H9 (cell line): ENCODE measurements at regions not wholly inside any gene's neighbourhood (a gene's known extent, or its start where the extent isn't known, plus 50 kb on each side); places are given as distances from the start of the nearest gene placed in this dataset.

Experiments
- DNase-seq: peaks from one replicate; pipeline ENCODE4 v3.0.0-alpha.2; 2017
- H2AFZ ChIP-seq: one replicate; pipeline ENCODE4 v1.6.1; 2013; ENCODE audit warnings: mild to moderate bottlenecking, low read length, control low read depth, moderate library complexity
- H2AK5ac ChIP-seq: 2 replicates; pipeline ENCODE4 v1.6.1; 2013; ENCODE audit warnings: low read length, control low read depth, mixed read lengths; ENCODE audit not compliant: insufficient read length
- H2BK120ac ChIP-seq: one replicate; pipeline ENCODE4 v1.6.1; 2013; ENCODE audit warnings: low read depth, mild to moderate bottlenecking, low read length, control low read depth, inconsistent platforms; ENCODE audit not compliant: poor library complexity, severe bottlenecking
- H2BK12ac ChIP-seq: 2 replicates; pipeline ENCODE4 v1.6.1; 2013; ENCODE audit warnings: low read length, control low read depth, mixed read lengths, low read depth; ENCODE audit not compliant: insufficient read length
- H2BK15ac ChIP-seq: 2 replicates; pipeline ENCODE4 v1.6.1; 2013; ENCODE audit warnings: low read depth, low read length, control low read depth
- H2BK20ac ChIP-seq: one replicate; pipeline ENCODE4 v1.6.1; 2013; ENCODE audit warnings: low read depth, mild to moderate bottlenecking, low read length, control low read depth, inconsistent platforms; ENCODE audit not compliant: poor library complexity, severe bottlenecking
- H2BK5ac ChIP-seq: 2 replicates; pipeline ENCODE4 v1.6.1; 2013; ENCODE audit warnings: low read length, control low read depth, mixed read lengths; ENCODE audit not compliant: insufficient read length
- H3K14ac ChIP-seq: 2 replicates; pipeline ENCODE4 v1.6.1; 2013; ENCODE audit warnings: low read length, control low read depth; ENCODE audit not compliant: insufficient read depth
- H3K18ac ChIP-seq: 2 replicates; pipeline ENCODE4 v1.6.1; 2013; ENCODE audit warnings: low read depth, mild to moderate bottlenecking, mixed read lengths, low read length, control low read depth; ENCODE audit not compliant: insufficient read length
- H3K23ac ChIP-seq: 2 replicates; pipeline ENCODE4 v1.6.1; 2013; ENCODE audit warnings: low read length, control low read depth, mixed read lengths, low read depth; ENCODE audit not compliant: insufficient read length
- H3K23me2 ChIP-seq: 2 replicates; pipeline ENCODE4 v1.6.1; 2013; ENCODE audit warnings: low read depth, mild to moderate bottlenecking, mixed read lengths, low read length, control low read depth; ENCODE audit not compliant: insufficient read length, poor library complexity, severe bottlenecking
- H3K27ac ChIP-seq: 2 replicates; pipeline ENCODE4 v1.5.1; 2013; ENCODE audit warnings: low read length, control low read depth, mixed read lengths, low read depth; ENCODE audit not compliant: insufficient read length
- H3K27me3 ChIP-seq: 2 replicates; pipeline ENCODE4 v1.6.1; 2013; ENCODE audit warnings: low read length, control low read depth, inconsistent platforms; ENCODE audit not compliant: insufficient read depth
- H3K4ac ChIP-seq: 2 replicates; pipeline ENCODE4 v1.6.1; 2013; ENCODE audit warnings: low read depth, mild to moderate bottlenecking, control low read depth, inconsistent platforms, low read length, moderate library complexity
- H3K4me1 ChIP-seq: 2 replicates; pipeline ENCODE4 v1.6.1; 2013; ENCODE audit warnings: low read length, control low read depth, inconsistent platforms; ENCODE audit not compliant: insufficient read depth
- H3K4me2 ChIP-seq: 2 replicates; pipeline ENCODE4 v1.6.1; 2013; ENCODE audit warnings: low read length, control low read depth, mixed read lengths; ENCODE audit not compliant: insufficient read length, insufficient read depth
- H3K56ac ChIP-seq: 2 replicates; pipeline ENCODE4 v1.6.1; 2013; ENCODE audit warnings: low read depth, mild to moderate bottlenecking, mixed read lengths, low read length, control low read depth; ENCODE audit not compliant: insufficient read length
- H3K79me1 ChIP-seq: 2 replicates; pipeline ENCODE4 v1.6.1; 2013; ENCODE audit warnings: low read depth, mild to moderate bottlenecking, moderate library complexity, low read length, control low read depth, inconsistent platforms; ENCODE audit not compliant: insufficient read depth, poor library complexity, severe bottlenecking
- H3K79me2 ChIP-seq: 2 replicates; pipeline ENCODE4 v1.6.1; 2013; ENCODE audit warnings: low read length, control low read depth, inconsistent platforms; ENCODE audit not compliant: insufficient read depth
- H3K9ac ChIP-seq: 2 replicates; pipeline ENCODE4 v1.6.1; 2013; ENCODE audit warnings: low read length, control low read depth, mixed read lengths; ENCODE audit not compliant: insufficient read length; ENCODE audit errors: extremely low read depth
- H3K9me3 ChIP-seq: one replicate; pipeline ENCODE4 v1.6.1; 2013; ENCODE audit warnings: low read depth, low read length, inconsistent platforms; ENCODE audit not compliant: control insufficient read depth
- H3T11ph ChIP-seq: one replicate; pipeline ENCODE4 v1.6.1; 2013; ENCODE audit warnings: mild to moderate bottlenecking, low read length, control low read depth, inconsistent platforms
- H4K20me1 ChIP-seq: one replicate; pipeline ENCODE4 v1.6.1; 2013; ENCODE audit not compliant: control insufficient read depth, insufficient read length, insufficient read depth
- H4K5ac ChIP-seq: 2 replicates; pipeline ENCODE4 v1.6.1; 2013; ENCODE audit warnings: low read depth, mild to moderate bottlenecking, mixed read lengths, low read length, control low read depth; ENCODE audit not compliant: insufficient read length
- H4K8ac ChIP-seq: replicated peaks from 2 replicates; pipeline ENCODE4 v1.6.1; 2013; ENCODE audit warnings: low read length, control low read depth, mixed read lengths, low read depth; ENCODE audit not compliant: insufficient read length
- H4K91ac ChIP-seq: 2 replicates; pipeline ENCODE4 v1.6.1; 2013; ENCODE audit warnings: low read depth, mild to moderate bottlenecking, moderate library complexity, mixed read lengths, low read length, control low read depth; ENCODE audit not compliant: insufficient read length
- H3K27ac Mint-ChIP-seq, 3 experiments: 2 replicates in 2 of 3; 3 replicates in 1 of 3; pipeline ENCODE4 v1.8.0; 2020 to 2021; ENCODE audit warnings: mixed read lengths in 3 of 3, mild to moderate bottlenecking in 1 of 3, moderate library complexity in 1 of 3
- H3K27me3 Mint-ChIP-seq: 2 replicates; pipeline ENCODE4 v1.8.0; 2021; ENCODE audit warnings: low read depth, mild to moderate bottlenecking, moderate library complexity, mixed read lengths
- H3K36me3 Mint-ChIP-seq, 3 experiments: 2 replicates in 2 of 3; 3 replicates in 1 of 3; pipeline ENCODE4 v1.8.0; 2020 to 2021; ENCODE audit warnings: low read depth in 3 of 3, mixed read lengths in 3 of 3; ENCODE audit not compliant: insufficient read depth in 1 of 3
- H3K4me1 Mint-ChIP-seq, 2 experiments: 2 replicates each; pipeline ENCODE4 v1.8.0; 2020; ENCODE audit warnings: mixed read lengths in 2 of 2
- H3K4me3 Mint-ChIP-seq, 2 experiments: 2 replicates in 1 of 2; 3 replicates in 1 of 2; pipeline ENCODE4 v1.8.0; 2020 to 2021; ENCODE audit warnings: mild to moderate bottlenecking in 2 of 2, mixed read lengths in 2 of 2, moderate library complexity in 1 of 2
- H3K9me3 Mint-ChIP-seq, 2 experiments: 2 replicates in 1 of 2; 3 replicates in 1 of 2; pipeline ENCODE4 v1.8.0; 2020; ENCODE audit warnings: mild to moderate bottlenecking in 2 of 2, mixed read lengths in 2 of 2, moderate library complexity in 1 of 2
- CTCF ChIP-seq: fragments of 200-600 bp; sonication (generic); conservative IDR thresholded peaks from 3 replicates; pipeline ENCODE4 v1.8.0; 2021; ENCODE audit warnings: antibody characterized with exemption, mild to moderate bottlenecking
- WGBS: extraction: QIAGEN DNeasy Blood & Tissue Kit; methylation state at CpG from one replicate; pipeline ENCODE4 v1.1.7; 2013; ENCODE audit warnings: missing lambda C conversion rate, low lambda C conversion rate, mixed read lengths; ENCODE audit not compliant: insufficient read length; ENCODE audit errors: extremely low coverage; 5-methylcytosine and 5-hydroxymethylcytosine counted together

- Mint-ChIP-seq H3K4me1 (no peaks in the 10 kb centered on the region), H3K36me3 (no peaks in the 10 kb centered on the region), H3K27ac (peak overlapping the region in 1 of 3 experiments; percentile 22; a peak in 1 of 7 replicates), H3K4me3 (no peak overlapping the region; a peak in 1 of 5 replicates), H3K27me3 (no peaks in the 10 kb centered on the region), H3K9me3 (no peaks in the 10 kb centered on the region)
- Histone ChIP-seq H3K27ac (no peak overlapping the region), H3K9ac (no peak overlapping the region), H2BK5ac (no peak overlapping the region), H3K14ac (no peak overlapping the region), H2AFZ (no peak overlapping the region), H4K91ac (no peak overlapping the region), H3T11ph (no peak overlapping the region), H2BK20ac (no peak overlapping the region), H3K23ac (no peak overlapping the region), H3K9me3 (no peaks in the 10 kb centered on the region), H3K18ac (no peak overlapping the region), H3K4me2 (no peak overlapping the region), H2BK15ac (no peak overlapping the region), H3K4ac (no peak overlapping the region), H2BK120ac (no peak overlapping the region), H2BK12ac (no peak overlapping the region), H2AK5ac (no peak overlapping the region), H3K4me1 (no peaks in the 10 kb centered on the region; the same call in 1 of the 2 replicates), H3K27me3 (no peaks in the 10 kb centered on the region), H4K8ac (no peak overlapping the region), H3K79me2 (no peaks in the 10 kb centered on the region), H3K79me1 (no peaks in the 10 kb centered on the region), H3K56ac (no peak overlapping the region), H4K5ac (no peak overlapping the region), H3K23me2 (no peaks in the 10 kb centered on the region), H4K20me1 (no peaks in the 10 kb centered on the region)
- TF ChIP-seq CTCF: peak; percentile 46
- DNase-seq: peak; percentile 34
- WGBS: no CpG with 5 or more reads among the region's 3 CpGs
Measured at GRCh38 chr13:105213512-105213911, 1322.0 kb downstream of the EFNB2 start.
